GM12878 (cell line): ENCODE measurements at regions not wholly inside any gene's neighbourhood (a gene's known extent, or its start where the extent isn't known, plus 50 kb on each side); places are given as distances from the start of the nearest gene placed in this dataset.

Experiments
- ATAC-seq: fragments of 200-7000 bp; cut with Tn5 transposase; 3 replicates; pipeline ENCODE4 v1.9.1; 2020; ENCODE audit warnings: mild to moderate bottlenecking, moderate library complexity
- BruUV-seq: library from RNA; stranded (reverse); fragments of 400-500 nt; replicated peaks from 2 replicates; lab custom pipeline; 2021; lab: Mats Ljungman, UMichigan
- CTCF ChIA-PET: fragments of 300-600 bp; sonication (Branson Sonifier 250); formaldehyde crosslinking; extraction: SDS; loops from one replicate; lab custom pipeline; 2021; ENCODE audit warnings: inconsistent platforms; lab: Yijun Ruan, JAX
- POLR2A ChIA-PET: fragments of 350-600 bp; formaldehyde crosslinking; extraction: SDS; loops from one replicate; lab custom pipeline; 2021; ENCODE audit warnings: inconsistent platforms; lab: Charles Lee
- RAD21 ChIA-PET: fragments of 300-600 bp; sonication (Branson Sonifier 250); formaldehyde crosslinking; loops from one replicate; lab custom pipeline; 2023; ENCODE audit warnings: antibody characterized with exemption; ENCODE audit not compliant: unreplicated experiment; lab: Charles Lee
- SMC1A ChIA-PET: fragments of 300-600 bp; sonication (Branson Sonifier 250); formaldehyde crosslinking; loops from one replicate; lab custom pipeline; 2023; ENCODE audit not compliant: unreplicated experiment, uncharacterized antibody; lab: Charles Lee
- DNase-seq: peaks from one replicate; pipeline ENCODE4 v3.0.0-alpha.2; 2011; ENCODE audit warnings: low read depth, low spot score
- FAIRE-seq: peaks from 3 replicates; lab custom pipeline; 2011; peaks lifted over from hg19 to GRCh38; lab: Jason Lieb, UNC
- H2AFZ ChIP-seq: 2 replicates; pipeline ENCODE4 v1.6.0; 2011; ENCODE audit warnings: low read depth, low read length, control low read depth; ENCODE audit not compliant: control insufficient read depth
- H3K27ac ChIP-seq: 2 replicates; pipeline ENCODE4 v1.5.1; 2011; ENCODE audit warnings: control low read depth; ENCODE audit not compliant: control insufficient read depth, insufficient read depth
- H3K27me3 ChIP-seq, 2 experiments: replicated peaks in 1 of 2; 2 replicates each; pipeline versions ENCODE4 v1.6.0 to v1.6.1; 2011; ENCODE audit warnings: low read length in 1 of 2; ENCODE audit not compliant: control insufficient read depth in 2 of 2, insufficient read depth in 2 of 2
- H3K36me3 ChIP-seq, 2 experiments: 2 replicates each; pipeline ENCODE4 v1.5.1; 2011; ENCODE audit warnings: low read length in 1 of 2; ENCODE audit not compliant: control insufficient read depth in 2 of 2, insufficient read depth in 2 of 2
- H3K4me1 ChIP-seq: 2 replicates; pipeline ENCODE4 v1.6.1; 2011; ENCODE audit warnings: mild to moderate bottlenecking, low read length, moderate library complexity, mixed read lengths; ENCODE audit not compliant: control insufficient read depth, insufficient read depth
- H3K4me2 ChIP-seq: 2 replicates; pipeline ENCODE4 v1.6.0; 2011; ENCODE audit warnings: control low read depth; ENCODE audit not compliant: control insufficient read depth, insufficient read depth
- H3K4me3 ChIP-seq: fragments of 200-600 bp; sonication (generic); 2 replicates; pipeline ENCODE4 v1.5.1; 2016
- H3K79me2 ChIP-seq: 2 replicates; pipeline ENCODE4 v1.6.0; 2011; ENCODE audit warnings: low read length; ENCODE audit not compliant: control insufficient read depth, insufficient read depth
- H3K9ac ChIP-seq: 2 replicates; pipeline ENCODE4 v1.8.0; 2011; ENCODE audit warnings: low read length, control low read depth, mixed read lengths; ENCODE audit not compliant: control insufficient read depth, insufficient read depth
- H3K9me3 ChIP-seq: replicated peaks from 3 replicates; pipeline ENCODE4 v1.5.1; 2011; ENCODE audit warnings: mild to moderate bottlenecking, low read length; ENCODE audit not compliant: control insufficient read depth, insufficient read depth
- H4K20me1 ChIP-seq: 2 replicates; pipeline ENCODE4 v1.6.0; 2011; ENCODE audit not compliant: control insufficient read depth, insufficient read depth
- ESRRA ChIP-seq: IDR thresholded peaks from 2 replicates; pipeline ENCODE4 v1.6.1; 2012; ENCODE audit warnings: mild to moderate bottlenecking, low read length, improper control_type of control experiment
- IKZF2 ChIP-seq, 2 experiments: fragments of 450-650 bp; IDR thresholded peaks; 2 replicates each; pipeline ENCODE4 v1.6.1; 2017; ENCODE audit warnings: mild to moderate bottlenecking in 2 of 2, moderate library complexity in 2 of 2
- NFIC ChIP-seq: IDR thresholded peaks from 2 replicates; pipeline ENCODE4 v1.6.1; 2012; ENCODE audit warnings: low read depth, mild to moderate bottlenecking, inconsistent platforms, low read length, moderate library complexity
- SUZ12 ChIP-seq: fragments of 200-600 bp; sonication (generic); IDR thresholded peaks from one replicate; pipeline ENCODE4 v1.6.1; 2018; ENCODE audit warnings: antibody characterized with exemption, mild to moderate bottlenecking; ENCODE audit not compliant: unreplicated experiment
- TCF3 ChIP-seq: IDR thresholded peaks from 2 replicates; pipeline ENCODE4 v1.6.1; 2012; ENCODE audit warnings: low read depth, mild to moderate bottlenecking, low read length, borderline replicate concordance; ENCODE audit not compliant: insufficient read depth
- TCF7 ChIP-seq: IDR thresholded peaks from 2 replicates; pipeline ENCODE4 v1.6.1; 2014; ENCODE audit warnings: antibody characterized with exemption, borderline replicate concordance
- ZZZ3 ChIP-seq: IDR thresholded peaks from 2 replicates; pipeline ENCODE4 v1.6.1; 2011; ENCODE audit warnings: low read depth; ENCODE audit not compliant: control insufficient read depth, insufficient read length
- WGBS: methylation state at CpG from one replicate; pipeline ENCODE4 v1.1.6; 2016; ENCODE audit warnings: low lambda C conversion rate; ENCODE audit not compliant: insufficient replicate concordance, insufficient coverage; ENCODE audit errors: missing lambda C conversion rate; 5-methylcytosine and 5-hydroxymethylcytosine counted together
- in situ Hi-C: fragments of 300-500 bp; cut with MboI; formaldehyde crosslinking; loops from 9 replicates; pipeline ENCODE4 v1.14.3; 2018; ENCODE audit warnings: mixed read lengths
- intact Hi-C: fragments of 100-400 bp; cut with micrococcal nuclease; formaldehyde crosslinking; loops from one replicate; pipeline ENCODE4 v1.14.2; 2022; ENCODE audit not compliant: unreplicated experiment
- TF ChIP-seq, protein P1 (sequence below): IDR thresholded peaks from 2 replicates; pipeline ENCODE4 v1.6.1; 2011; ENCODE audit warnings: borderline replicate concordance, low read depth, mild to moderate bottlenecking, moderate library complexity, mixed read lengths, low read length; ENCODE audit not compliant: insufficient read depth; ENCODE audit errors: extremely low read length
- TF ChIP-seq, protein P2 (sequence below): fragments of 450-650 bp; IDR thresholded peaks from 2 replicates; pipeline ENCODE4 v1.6.1; 2017; ENCODE audit warnings: mild to moderate bottlenecking
- TF ChIP-seq, protein P3 (sequence below): fragments of 450-650 bp; IDR thresholded peaks from 2 replicates; pipeline ENCODE4 v1.6.1; 2017; ENCODE audit warnings: borderline replicate concordance
- TF ChIP-seq, protein P4 (sequence below): fragments of 450-650 bp; IDR thresholded peaks from 2 replicates; pipeline ENCODE4 v1.6.1; 2014; ENCODE audit warnings: mild to moderate bottlenecking

DNA sequence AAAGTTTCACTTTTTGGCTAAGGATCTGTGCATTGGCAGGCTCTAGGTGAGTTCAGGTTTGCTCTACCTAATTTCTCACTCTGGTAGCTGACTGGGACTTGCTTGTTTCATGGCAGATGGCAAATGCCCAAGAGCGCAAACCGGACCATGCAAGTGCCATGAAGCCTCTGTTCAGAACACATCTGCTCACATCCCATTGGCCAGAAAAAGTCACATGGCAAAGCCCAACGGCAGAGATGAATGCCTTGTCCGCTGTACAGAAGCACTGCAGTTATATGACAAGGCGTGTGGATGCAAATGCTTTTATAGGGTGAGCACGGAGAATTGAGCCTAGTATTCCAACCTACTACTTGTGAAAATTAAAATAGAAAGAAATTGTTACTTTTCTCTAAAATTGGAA, 202.2 kb upstream of the HMGA2 start:
- no peaks in the 10 kb centered on the region for H4K20me1 ChIP-seq
- POLR2A ChIA-PET: no interaction called here
- H3K79me2 ChIP-seq: no peaks in the 10 kb centered on the region
- no TSS peak for BruUV-seq
- WGBS: 39% methylated on average over 6 of the region's 6 CpGs
- no peaks in the 10 kb centered on the region for H3K9me3 ChIP-seq
- CTCF ChIA-PET: interaction anchor here (0.7 to 0.9 kb wide), 3 partner anchors 15 to 65 kb away, joined by 3 read pairs; no protein-coding TSS in a partner anchor
- H3K4me3 ChIP-seq: no peak overlapping the region
- peaks cover 3% of the 10 kb centered on the region; the same call in 1 of the 2 replicates for H3K4me1 ChIP-seq
- RAD21 ChIA-PET: no interaction called here
- FAIRE-seq (no peak), DNase-seq (no peak), ATAC-seq (no peak)
- no peak overlapping the region for H3K4me2 ChIP-seq
- SMC1A ChIA-PET: no interaction called here
- in situ Hi-C loops: no loop called here
- H3K27ac ChIP-seq: no peak overlapping the region
- H3K27me3 ChIP-seq: no peaks in the 10 kb centered on the region
- no peaks in the 10 kb centered on the region for H3K36me3 ChIP-seq
- H3K9ac ChIP-seq: no peak overlapping the region
- H2AFZ ChIP-seq: no peak overlapping the region
- TF ChIP-seq, protein P1, sequence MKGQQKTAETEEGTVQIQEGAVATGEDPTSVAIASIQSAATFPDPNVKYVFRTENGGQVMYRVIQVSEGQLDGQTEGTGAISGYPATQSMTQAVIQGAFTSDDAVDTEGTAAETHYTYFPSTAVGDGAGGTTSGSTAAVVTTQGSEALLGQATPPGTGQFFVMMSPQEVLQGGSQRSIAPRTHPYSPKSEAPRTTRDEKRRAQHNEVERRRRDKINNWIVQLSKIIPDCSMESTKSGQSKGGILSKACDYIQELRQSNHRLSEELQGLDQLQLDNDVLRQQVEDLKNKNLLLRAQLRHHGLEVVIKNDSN: peak; percentile 5
- no peak for TF ChIP-seq ZZZ3
- no peak for TF ChIP-seq NFIC
- TF ChIP-seq, all 136 proteins: peak for 1
- intact Hi-C loops: no loop called here

DNA sequence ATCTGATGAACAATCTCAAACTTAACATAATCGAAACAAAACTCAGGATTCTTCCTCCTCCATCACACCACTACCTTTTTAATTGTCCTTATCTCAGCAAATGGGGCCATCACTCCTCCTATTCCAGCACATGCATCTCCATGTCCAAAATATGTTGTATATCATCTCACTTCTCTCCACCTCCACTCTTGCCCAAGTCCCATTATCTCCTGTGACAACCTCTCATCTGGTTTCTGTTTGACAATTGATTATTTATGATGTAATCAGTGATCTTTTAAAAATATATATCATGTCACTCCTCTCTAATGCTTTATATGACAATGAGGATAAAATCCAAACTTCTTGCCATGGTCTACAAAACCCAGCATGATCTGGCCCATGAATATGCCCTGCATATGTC, 200.8 kb upstream of the HMGA2 start:
- H4K20me1 ChIP-seq: no peaks in the 10 kb centered on the region
- SMC1A ChIA-PET: no interaction called here
- no peak overlapping the region for H2AFZ ChIP-seq
- DNase-seq (no peak), ATAC-seq (no peak), FAIRE-seq (no peak)
- no peaks in the 10 kb centered on the region for H3K36me3 ChIP-seq
- H3K9me3 ChIP-seq: no peaks in the 10 kb centered on the region
- H3K4me1 ChIP-seq: peaks cover 3% of the 10 kb centered on the region; the same call in 1 of the 2 replicates
- POLR2A ChIA-PET: no interaction called here
- WGBS: 0% methylated on average over 1 of the region's 1 CpG
- RAD21 ChIA-PET: no interaction called here
- CTCF ChIA-PET: no interaction called here
- H3K79me2 ChIP-seq: no peaks in the 10 kb centered on the region
- no peak overlapping the region for H3K4me2 ChIP-seq
- intact Hi-C loops (no loop called here), in situ Hi-C loops (no loop called here)
- H3K4me3 ChIP-seq: no peak overlapping the region
- H3K9ac ChIP-seq: no peak overlapping the region
- H3K27me3 ChIP-seq: no peaks in the 10 kb centered on the region
- no TSS peak for BruUV-seq
- H3K27ac ChIP-seq: no peak overlapping the region
- TF ChIP-seq, protein P2, sequence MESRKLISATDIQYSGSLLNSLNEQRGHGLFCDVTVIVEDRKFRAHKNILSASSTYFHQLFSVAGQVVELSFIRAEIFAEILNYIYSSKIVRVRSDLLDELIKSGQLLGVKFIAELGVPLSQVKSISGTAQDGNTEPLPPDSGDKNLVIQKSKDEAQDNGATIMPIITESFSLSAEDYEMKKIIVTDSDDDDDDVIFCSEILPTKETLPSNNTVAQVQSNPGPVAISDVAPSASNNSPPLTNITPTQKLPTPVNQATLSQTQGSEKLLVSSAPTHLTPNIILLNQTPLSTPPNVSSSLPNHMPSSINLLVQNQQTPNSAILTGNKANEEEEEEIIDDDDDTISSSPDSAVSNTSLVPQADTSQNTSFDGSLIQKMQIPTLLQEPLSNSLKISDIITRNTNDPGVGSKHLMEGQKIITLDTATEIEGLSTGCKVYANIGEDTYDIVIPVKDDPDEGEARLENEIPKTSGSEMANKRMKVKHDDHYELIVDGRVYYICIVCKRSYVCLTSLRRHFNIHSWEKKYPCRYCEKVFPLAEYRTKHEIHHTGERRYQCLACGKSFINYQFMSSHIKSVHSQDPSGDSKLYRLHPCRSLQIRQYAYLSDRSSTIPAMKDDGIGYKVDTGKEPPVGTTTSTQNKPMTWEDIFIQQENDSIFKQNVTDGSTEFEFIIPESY: no peak
- TF ChIP-seq, protein P3, sequence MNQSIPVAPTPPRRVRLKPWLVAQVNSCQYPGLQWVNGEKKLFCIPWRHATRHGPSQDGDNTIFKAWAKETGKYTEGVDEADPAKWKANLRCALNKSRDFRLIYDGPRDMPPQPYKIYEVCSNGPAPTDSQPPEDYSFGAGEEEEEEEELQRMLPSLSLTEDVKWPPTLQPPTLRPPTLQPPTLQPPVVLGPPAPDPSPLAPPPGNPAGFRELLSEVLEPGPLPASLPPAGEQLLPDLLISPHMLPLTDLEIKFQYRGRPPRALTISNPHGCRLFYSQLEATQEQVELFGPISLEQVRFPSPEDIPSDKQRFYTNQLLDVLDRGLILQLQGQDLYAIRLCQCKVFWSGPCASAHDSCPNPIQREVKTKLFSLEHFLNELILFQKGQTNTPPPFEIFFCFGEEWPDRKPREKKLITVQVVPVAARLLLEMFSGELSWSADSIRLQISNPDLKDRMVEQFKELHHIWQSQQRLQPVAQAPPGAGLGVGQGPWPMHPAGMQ: no peak
- no peak for TF ChIP-seq SUZ12
- TF ChIP-seq IKZF2 (IDR thresholded peaks at IDR 0.05): no peak
- no peak for TF ChIP-seq TCF3
- TF ChIP-seq, protein P4, sequence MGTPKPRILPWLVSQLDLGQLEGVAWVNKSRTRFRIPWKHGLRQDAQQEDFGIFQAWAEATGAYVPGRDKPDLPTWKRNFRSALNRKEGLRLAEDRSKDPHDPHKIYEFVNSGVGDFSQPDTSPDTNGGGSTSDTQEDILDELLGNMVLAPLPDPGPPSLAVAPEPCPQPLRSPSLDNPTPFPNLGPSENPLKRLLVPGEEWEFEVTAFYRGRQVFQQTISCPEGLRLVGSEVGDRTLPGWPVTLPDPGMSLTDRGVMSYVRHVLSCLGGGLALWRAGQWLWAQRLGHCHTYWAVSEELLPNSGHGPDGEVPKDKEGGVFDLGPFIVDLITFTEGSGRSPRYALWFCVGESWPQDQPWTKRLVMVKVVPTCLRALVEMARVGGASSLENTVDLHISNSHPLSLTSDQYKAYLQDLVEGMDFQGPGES: no peak
- no peak for TF ChIP-seq TCF7
- no peak for TF ChIP-seq ESRRA
